Thyroid gland (tissue), 4 donors: ENCODE measurements at regions not wholly inside any gene's neighbourhood (a gene's known extent, or its start where the extent isn't known, plus 50 kb on each side); places are given as distances from the start of the nearest gene placed in this dataset.

Source experiments
- DNase-seq, 2 donors: peaks; one replicate each; pipeline ENCODE4 v3.0.0-alpha.2; 2019
- H3K27ac ChIP-seq, 3 donors: fragments of 200-600 bp; sonication (generic); 1 replicate in 2 of 3; 2 replicates in 1 of 3; pipeline ENCODE4 v1.5.1; 2016 to 2019; ENCODE audit warnings: mild to moderate bottlenecking in 1 of 3, moderate library complexity in 1 of 3
- H3K27me3 ChIP-seq: fragments of 200-600 bp; sonication (generic); one replicate; pipeline ENCODE4 v1.5.1; 2019
- H3K36me3 ChIP-seq, 2 donors: fragments of 200-600 bp; sonication (generic); one replicate each; pipeline ENCODE4 v1.5.1; 2016 to 2019
- H3K4me1 ChIP-seq, 2 donors: fragments of 200-600 bp; sonication (generic); one replicate each; pipeline ENCODE4 v1.5.1; 2017 to 2019
- H3K4me3 ChIP-seq, 3 donors: fragments of 200-600 bp; sonication (generic); replicated peaks in 1 of 3; 1 replicate in 2 of 3; 2 replicates in 1 of 3; pipeline ENCODE4 v1.5.1; 2016; ENCODE audit warnings: mild to moderate bottlenecking in 1 of 3
- H3K9me3 ChIP-seq: fragments of 200-600 bp; sonication (generic); one replicate; pipeline ENCODE4 v1.5.1; 2017
- CTCF ChIP-seq, 6 experiments: fragments of 200-600 bp in 3 of 6; fragments of 450-650 bp in 3 of 6; sonication (generic) in 3 of 6; IDR thresholded peaks; one replicate each; pipeline ENCODE4 v1.5.1; 2016 to 2019; ENCODE audit warnings: antibody characterized with exemption in 6 of 6, mild to moderate bottlenecking in 2 of 6, inconsistent platforms in 1 of 6, moderate library complexity in 1 of 6
- POLR2A ChIP-seq, 2 donors: fragments of 450-650 bp; IDR thresholded peaks; one replicate each; pipeline ENCODE4 v1.6.1; 2017; ENCODE audit warnings: antibody characterized with exemption in 2 of 2, mild to moderate bottlenecking in 2 of 2, moderate library complexity in 1 of 2
- WGBS, 2 donors: methylation state at CpG; one replicate each; pipeline ENCODE4 v1.1.5; 2017; 5-methylcytosine and 5-hydroxymethylcytosine counted together
- intact Hi-C: fragments of 100-400 bp; cut with DNase I; formaldehyde crosslinking; loops from one replicate; pipeline ENCODE4 v1.15.1; 2023

GRCh38 chr16:72658888-72659717, 388.8 kb downstream of the ZFHX3 start:
- TF ChIP-seq POLR2A (IDR thresholded peaks at IDR 0.05) = no peak
- no peak for TF ChIP-seq CTCF (IDR thresholded peaks at IDR 0.05)
- H3K27me3 ChIP-seq = no peaks in the 10 kb centered on the region

DNA sequence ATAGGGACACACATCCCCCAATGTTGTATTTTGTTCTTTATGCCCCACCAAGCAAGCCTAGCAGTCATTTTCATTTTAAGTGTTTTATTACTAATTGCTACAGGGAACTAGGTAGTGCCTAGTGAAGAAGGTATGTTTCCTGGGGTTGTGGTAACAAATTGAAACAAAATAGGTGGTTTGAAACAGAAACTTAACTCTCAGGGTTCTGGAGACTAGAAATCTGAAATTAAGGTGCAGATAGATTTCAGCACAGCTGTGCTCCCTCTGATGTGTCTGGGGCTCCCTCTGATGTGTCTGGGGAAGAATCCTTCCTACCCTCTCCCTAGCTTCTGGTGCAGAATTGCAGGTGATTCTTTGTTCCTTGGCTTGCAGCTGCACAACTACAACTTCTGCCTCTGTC, 390.1 kb downstream of the ZFHX3 start:
- intact Hi-C loops = no loop called here
- TF ChIP-seq CTCF (IDR thresholded peaks at IDR 0.05) = no peak
- no peak for TF ChIP-seq POLR2A (IDR thresholded peaks at IDR 0.05)
- Histone ChIP-seq H3K9me3 (no peaks in the 10 kb centered on the region), H3K27me3 (no peaks in the 10 kb centered on the region), H3K36me3 (no peaks in the 10 kb centered on the region), H3K27ac (no peak overlapping the region), H3K4me3 (no peak overlapping the region), H3K4me1 (no peaks in the 10 kb centered on the region)
- no peak for DNase-seq

More at GRCh38 chr16:72658888-72659717, 388.8 kb downstream of the ZFHX3 start:
- Histone ChIP-seq H3K36me3 (no peaks in the 10 kb centered on the region), H3K4me3 (no peak overlapping the region), H3K27ac (no peak overlapping the region), H3K4me1 (no peaks in the 10 kb centered on the region), H3K9me3 (no peaks in the 10 kb centered on the region)
- DNase-seq = no peak
- intact Hi-C loops = no loop called here
- 89 to 94% methylated on average over 5 of the region's 5 CpGs for WGBS, 2 donors

DNA sequence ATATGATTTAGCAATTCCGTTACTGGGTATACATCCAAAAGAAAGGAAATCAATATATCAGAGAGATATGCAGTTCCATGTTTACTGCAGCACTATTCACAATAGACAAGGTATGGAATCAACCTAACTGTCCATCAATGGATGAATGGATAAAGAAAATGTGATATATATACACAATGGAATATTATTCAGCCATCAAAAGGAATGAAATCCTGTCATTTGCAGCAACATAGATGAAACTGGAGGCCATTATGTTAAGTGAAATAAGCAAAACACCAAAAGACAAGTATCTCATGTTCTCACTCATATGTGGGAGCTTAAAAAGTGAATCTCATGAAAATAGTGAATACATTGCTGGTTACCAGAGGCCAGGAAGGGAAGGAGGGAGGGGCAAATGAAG, 390.8 kb downstream of the ZFHX3 start:
- no peak overlapping the region for H3K27ac ChIP-seq
- H3K4me3 ChIP-seq = no peak overlapping the region
- TF ChIP-seq POLR2A (IDR thresholded peaks at IDR 0.05) (no peak), CTCF (IDR thresholded peaks at IDR 0.05) (no peak)
- no peak for DNase-seq
- no peaks in the 10 kb centered on the region for H3K27me3 ChIP-seq
- H3K9me3 ChIP-seq = no peaks in the 10 kb centered on the region
- H3K4me1 ChIP-seq = no peaks in the 10 kb centered on the region
- intact Hi-C loops = no loop called here
- H3K36me3 ChIP-seq = no peaks in the 10 kb centered on the region
- 100% methylated on average over 1 of the region's 1 CpG for WGBS, 2 donors

- intact Hi-C loops = no loop called here
- H3K27me3 ChIP-seq = no peaks in the 10 kb centered on the region
- no peaks in the 10 kb centered on the region for H3K36me3 ChIP-seq
- no peak for TF ChIP-seq POLR2A (IDR thresholded peaks at IDR 0.05)
- no peak for TF ChIP-seq CTCF (IDR thresholded peaks at IDR 0.05)
- DNase-seq = no peak
- no peaks in the 10 kb centered on the region for H3K9me3 ChIP-seq
- no peak overlapping the region for H3K4me3 ChIP-seq
- no peaks in the 10 kb centered on the region for H3K4me1 ChIP-seq
- no peak overlapping the region for H3K27ac ChIP-seq
Measured at GRCh38 chr16:72654535-72654934, 393.4 kb downstream of the ZFHX3 start.

- Histone ChIP-seq H3K36me3 (no peaks in the 10 kb centered on the region), H3K27me3 (no peaks in the 10 kb centered on the region), H3K4me1 (no peaks in the 10 kb centered on the region), H3K9me3 (no peaks in the 10 kb centered on the region), H3K4me3 (no peak overlapping the region), H3K27ac (no peak overlapping the region)
- 94 to 95% methylated on average over 3 of the region's 3 CpGs for WGBS, 2 donors
- no peak for TF ChIP-seq CTCF (IDR thresholded peaks at IDR 0.05)
- TF ChIP-seq POLR2A (IDR thresholded peaks at IDR 0.05) = no peak
- DNase-seq = no peak
- intact Hi-C loops = no loop called here
Measured at GRCh38 chr16:72649254-72649944, 398.5 kb downstream of the ZFHX3 start.
